GM12878 (cell line): ENCODE measurements at regions not wholly inside any gene's neighbourhood (a gene's known extent, or its start where the extent isn't known, plus 50 kb on each side); places are given as distances from the start of the nearest gene placed in this dataset.

Source experiments
- ATAC-seq: fragments of 200-7000 bp; cut with Tn5 transposase; 3 replicates; pipeline ENCODE4 v1.9.1; 2020; ENCODE audit warnings: mild to moderate bottlenecking, moderate library complexity
- BruUV-seq: library from RNA; stranded (reverse); fragments of 400-500 nt; replicated peaks from 2 replicates; lab custom pipeline; 2021; lab: Mats Ljungman, UMichigan
- CTCF ChIA-PET: fragments of 300-600 bp; sonication (Branson Sonifier 250); formaldehyde crosslinking; extraction: SDS; loops from one replicate; lab custom pipeline; 2021; ENCODE audit warnings: inconsistent platforms; lab: Yijun Ruan, JAX
- POLR2A ChIA-PET: fragments of 350-600 bp; formaldehyde crosslinking; extraction: SDS; loops from one replicate; lab custom pipeline; 2021; ENCODE audit warnings: inconsistent platforms; lab: Charles Lee
- RAD21 ChIA-PET: fragments of 300-600 bp; sonication (Branson Sonifier 250); formaldehyde crosslinking; loops from one replicate; lab custom pipeline; 2023; ENCODE audit warnings: antibody characterized with exemption; ENCODE audit not compliant: unreplicated experiment; lab: Charles Lee
- SMC1A ChIA-PET: fragments of 300-600 bp; sonication (Branson Sonifier 250); formaldehyde crosslinking; loops from one replicate; lab custom pipeline; 2023; ENCODE audit not compliant: unreplicated experiment, uncharacterized antibody; lab: Charles Lee
- DNase-seq: peaks from one replicate; pipeline ENCODE4 v3.0.0-alpha.2; 2011; ENCODE audit warnings: low read depth, low spot score
- FAIRE-seq: peaks from 3 replicates; lab custom pipeline; 2011; peaks lifted over from hg19 to GRCh38; lab: Jason Lieb, UNC
- H2AFZ ChIP-seq: 2 replicates; pipeline ENCODE4 v1.6.0; 2011; ENCODE audit warnings: low read depth, low read length, control low read depth; ENCODE audit not compliant: control insufficient read depth
- H3K27ac ChIP-seq: 2 replicates; pipeline ENCODE4 v1.5.1; 2011; ENCODE audit warnings: control low read depth; ENCODE audit not compliant: control insufficient read depth, insufficient read depth
- H3K27me3 ChIP-seq, 2 experiments: replicated peaks in 1 of 2; 2 replicates each; pipeline versions ENCODE4 v1.6.0 to v1.6.1; 2011; ENCODE audit warnings: low read length in 1 of 2; ENCODE audit not compliant: control insufficient read depth in 2 of 2, insufficient read depth in 2 of 2
- H3K36me3 ChIP-seq, 2 experiments: 2 replicates each; pipeline ENCODE4 v1.5.1; 2011; ENCODE audit warnings: low read length in 1 of 2; ENCODE audit not compliant: control insufficient read depth in 2 of 2, insufficient read depth in 2 of 2
- H3K4me1 ChIP-seq: 2 replicates; pipeline ENCODE4 v1.6.1; 2011; ENCODE audit warnings: mild to moderate bottlenecking, low read length, moderate library complexity, mixed read lengths; ENCODE audit not compliant: control insufficient read depth, insufficient read depth
- H3K4me2 ChIP-seq: 2 replicates; pipeline ENCODE4 v1.6.0; 2011; ENCODE audit warnings: control low read depth; ENCODE audit not compliant: control insufficient read depth, insufficient read depth
- H3K4me3 ChIP-seq: fragments of 200-600 bp; sonication (generic); 2 replicates; pipeline ENCODE4 v1.5.1; 2016
- H3K79me2 ChIP-seq: 2 replicates; pipeline ENCODE4 v1.6.0; 2011; ENCODE audit warnings: low read length; ENCODE audit not compliant: control insufficient read depth, insufficient read depth
- H3K9ac ChIP-seq: 2 replicates; pipeline ENCODE4 v1.8.0; 2011; ENCODE audit warnings: low read length, control low read depth, mixed read lengths; ENCODE audit not compliant: control insufficient read depth, insufficient read depth
- H3K9me3 ChIP-seq: replicated peaks from 3 replicates; pipeline ENCODE4 v1.5.1; 2011; ENCODE audit warnings: mild to moderate bottlenecking, low read length; ENCODE audit not compliant: control insufficient read depth, insufficient read depth
- H4K20me1 ChIP-seq: 2 replicates; pipeline ENCODE4 v1.6.0; 2011; ENCODE audit not compliant: control insufficient read depth, insufficient read depth
- MTA2 ChIP-seq: fragments of 450-650 bp; IDR thresholded peaks from 2 replicates; pipeline ENCODE4 v1.6.1; 2016; ENCODE audit warnings: low read depth, mild to moderate bottlenecking, moderate library complexity
- RBBP5 ChIP-seq: fragments of 200-600 bp; sonication (generic); conservative IDR thresholded peaks from 2 replicates; pipeline ENCODE4 v1.6.1; 2016
- RELA ChIP-seq: fragments of 450-650 bp; IDR thresholded peaks from 2 replicates; pipeline ENCODE4 v1.8.0; 2014; ENCODE audit warnings: borderline replicate concordance; ENCODE audit not compliant: partially characterized antibody
- ZNF217 ChIP-seq: fragments of 450-650 bp; IDR thresholded peaks from 2 replicates; pipeline ENCODE4 v1.6.1; 2017; ENCODE audit warnings: antibody characterized with exemption, mild to moderate bottlenecking
- ZNF24 ChIP-seq: fragments of 450-650 bp; IDR thresholded peaks from 2 replicates; pipeline ENCODE4 v1.6.1; 2017; ENCODE audit warnings: antibody characterized with exemption, mild to moderate bottlenecking
- ZNF274 ChIP-seq: IDR thresholded peaks from one replicate; pipeline ENCODE4 v1.8.0; 2011; ENCODE audit not compliant: insufficient read length, insufficient read depth
- ZNF622 ChIP-seq: fragments of 450-650 bp; IDR thresholded peaks from 2 replicates; pipeline ENCODE4 v1.6.1; 2017; ENCODE audit warnings: mild to moderate bottlenecking, inconsistent platforms
- in situ Hi-C: fragments of 300-500 bp; cut with MboI; formaldehyde crosslinking; loops from 9 replicates; pipeline ENCODE4 v1.14.3; 2018; ENCODE audit warnings: mixed read lengths
- intact Hi-C: fragments of 100-400 bp; cut with micrococcal nuclease; formaldehyde crosslinking; loops from one replicate; pipeline ENCODE4 v1.14.2; 2022; ENCODE audit not compliant: unreplicated experiment
- TF ChIP-seq, protein P1 (sequence below): IDR thresholded peaks from 2 replicates; pipeline ENCODE4 v1.6.1; 2012; ENCODE audit warnings: low read depth, low read length, improper control_type of control experiment
- TF ChIP-seq, protein P2 (sequence below): fragments of 450-650 bp; formaldehyde crosslinking; IDR thresholded peaks from 2 replicates; pipeline ENCODE4 v1.5.0; 2022; ENCODE audit warnings: mild to moderate bottlenecking, missing genetic modification characterization
- TF ChIP-seq, protein P3 (sequence below): fragments of 150-350 bp; IDR thresholded peaks from 2 replicates; pipeline ENCODE4 v1.6.1; 2016; ENCODE audit warnings: low read depth, low read length

DNA sequence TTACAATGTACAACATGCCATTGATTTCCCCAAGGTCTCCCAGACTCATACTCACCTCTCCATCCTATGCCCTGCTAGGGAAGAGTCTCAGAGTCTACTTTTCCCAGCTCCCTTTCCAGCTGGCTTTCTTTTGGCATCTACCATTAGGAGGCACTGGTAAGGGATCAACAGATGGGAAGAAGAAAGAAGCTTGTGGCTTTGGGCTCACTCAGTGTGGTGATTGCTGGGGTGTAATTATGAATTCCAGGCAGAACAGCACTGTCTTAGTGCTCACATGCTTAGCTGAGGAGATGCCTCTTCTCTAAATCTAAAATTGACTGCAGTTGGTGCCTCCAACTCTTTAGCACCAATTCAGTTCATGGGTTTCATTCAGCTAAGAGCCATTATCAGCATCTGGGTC lies 330.0 kb downstream of the PSAT1 start:
- ChIA-PET POLR2A (no interaction called here), RAD21 (no interaction called here), CTCF (no interaction called here), SMC1A (no interaction called here)
- no peak for TF ChIP-seq ZNF274
- no peak for TF ChIP-seq ZNF622
- TF ChIP-seq, protein P1, sequence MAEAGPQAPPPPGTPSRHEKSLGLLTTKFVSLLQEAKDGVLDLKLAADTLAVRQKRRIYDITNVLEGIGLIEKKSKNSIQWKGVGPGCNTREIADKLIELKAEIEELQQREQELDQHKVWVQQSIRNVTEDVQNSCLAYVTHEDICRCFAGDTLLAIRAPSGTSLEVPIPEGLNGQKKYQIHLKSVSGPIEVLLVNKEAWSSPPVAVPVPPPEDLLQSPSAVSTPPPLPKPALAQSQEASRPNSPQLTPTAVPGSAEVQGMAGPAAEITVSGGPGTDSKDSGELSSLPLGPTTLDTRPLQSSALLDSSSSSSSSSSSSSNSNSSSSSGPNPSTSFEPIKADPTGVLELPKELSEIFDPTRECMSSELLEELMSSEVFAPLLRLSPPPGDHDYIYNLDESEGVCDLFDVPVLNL: no peak
- TF ChIP-seq, protein P2, sequence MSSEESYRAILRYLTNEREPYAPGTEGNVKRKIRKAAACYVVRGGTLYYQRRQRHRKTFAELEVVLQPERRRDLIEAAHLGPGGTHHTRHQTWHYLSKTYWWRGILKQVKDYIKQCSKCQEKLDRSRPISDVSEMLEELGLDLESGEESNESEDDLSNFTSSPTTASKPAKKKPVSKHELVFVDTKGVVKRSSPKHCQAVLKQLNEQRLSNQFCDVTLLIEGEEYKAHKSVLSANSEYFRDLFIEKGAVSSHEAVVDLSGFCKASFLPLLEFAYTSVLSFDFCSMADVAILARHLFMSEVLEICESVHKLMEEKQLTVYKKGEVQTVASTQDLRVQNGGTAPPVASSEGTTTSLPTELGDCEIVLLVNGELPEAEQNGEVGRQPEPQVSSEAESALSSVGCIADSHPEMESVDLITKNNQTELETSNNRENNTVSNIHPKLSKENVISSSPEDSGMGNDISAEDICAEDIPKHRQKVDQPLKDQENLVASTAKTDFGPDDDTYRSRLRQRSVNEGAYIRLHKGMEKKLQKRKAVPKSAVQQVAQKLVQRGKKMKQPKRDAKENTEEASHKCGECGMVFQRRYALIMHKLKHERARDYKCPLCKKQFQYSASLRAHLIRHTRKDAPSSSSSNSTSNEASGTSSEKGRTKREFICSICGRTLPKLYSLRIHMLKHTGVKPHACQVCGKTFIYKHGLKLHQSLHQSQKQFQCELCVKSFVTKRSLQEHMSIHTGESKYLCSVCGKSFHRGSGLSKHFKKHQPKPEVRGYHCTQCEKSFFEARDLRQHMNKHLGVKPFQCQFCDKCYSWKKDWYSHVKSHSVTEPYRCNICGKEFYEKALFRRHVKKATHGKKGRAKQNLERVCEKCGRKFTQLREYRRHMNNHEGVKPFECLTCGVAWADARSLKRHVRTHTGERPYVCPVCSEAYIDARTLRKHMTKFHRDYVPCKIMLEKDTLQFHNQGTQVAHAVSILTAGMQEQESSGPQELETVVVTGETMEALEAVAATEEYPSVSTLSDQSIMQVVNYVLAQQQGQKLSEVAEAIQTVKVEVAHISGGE (CRISPR knock-in tag): no peak
- no peak for TF ChIP-seq RBBP5
- no peak for TF ChIP-seq MTA2
- TF ChIP-seq RELA: no peak
- TF ChIP-seq, protein P3, sequence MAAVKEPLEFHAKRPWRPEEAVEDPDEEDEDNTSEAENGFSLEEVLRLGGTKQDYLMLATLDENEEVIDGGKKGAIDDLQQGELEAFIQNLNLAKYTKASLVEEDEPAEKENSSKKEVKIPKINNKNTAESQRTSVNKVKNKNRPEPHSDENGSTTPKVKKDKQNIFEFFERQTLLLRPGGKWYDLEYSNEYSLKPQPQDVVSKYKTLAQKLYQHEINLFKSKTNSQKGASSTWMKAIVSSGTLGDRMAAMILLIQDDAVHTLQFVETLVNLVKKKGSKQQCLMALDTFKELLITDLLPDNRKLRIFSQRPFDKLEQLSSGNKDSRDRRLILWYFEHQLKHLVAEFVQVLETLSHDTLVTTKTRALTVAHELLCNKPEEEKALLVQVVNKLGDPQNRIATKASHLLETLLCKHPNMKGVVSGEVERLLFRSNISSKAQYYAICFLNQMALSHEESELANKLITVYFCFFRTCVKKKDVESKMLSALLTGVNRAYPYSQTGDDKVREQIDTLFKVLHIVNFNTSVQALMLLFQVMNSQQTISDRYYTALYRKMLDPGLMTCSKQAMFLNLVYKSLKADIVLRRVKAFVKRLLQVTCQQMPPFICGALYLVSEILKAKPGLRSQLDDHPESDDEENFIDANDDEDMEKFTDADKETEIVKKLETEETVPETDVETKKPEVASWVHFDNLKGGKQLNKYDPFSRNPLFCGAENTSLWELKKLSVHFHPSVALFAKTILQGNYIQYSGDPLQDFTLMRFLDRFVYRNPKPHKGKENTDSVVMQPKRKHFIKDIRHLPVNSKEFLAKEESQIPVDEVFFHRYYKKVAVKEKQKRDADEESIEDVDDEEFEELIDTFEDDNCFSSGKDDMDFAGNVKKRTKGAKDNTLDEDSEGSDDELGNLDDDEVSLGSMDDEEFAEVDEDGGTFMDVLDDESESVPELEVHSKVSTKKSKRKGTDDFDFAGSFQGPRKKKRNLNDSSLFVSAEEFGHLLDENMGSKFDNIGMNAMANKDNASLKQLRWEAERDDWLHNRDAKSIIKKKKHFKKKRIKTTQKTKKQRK: no peak
- TF ChIP-seq ZNF24: no peak
- TF ChIP-seq ZNF217: no peak
- intact Hi-C loops: no loop called here
- DNase-seq (no peak), FAIRE-seq (no peak), ATAC-seq (no peak)
- Histone ChIP-seq H3K4me1 (no peaks in the 10 kb centered on the region), H4K20me1 (no peaks in the 10 kb centered on the region), H3K27ac (no peak overlapping the region), H3K27me3 (no peaks in the 10 kb centered on the region), H3K9ac (no peak overlapping the region), H3K9me3 (no peaks in the 10 kb centered on the region), H3K36me3 (no peaks in the 10 kb centered on the region), H3K79me2 (no peaks in the 10 kb centered on the region), H2AFZ (no peak overlapping the region), H3K4me2 (no peak overlapping the region), H3K4me3 (no peak overlapping the region)
- in situ Hi-C loops: no loop called here
- no TSS peak for BruUV-seq
